ENCODE measurements at regions not wholly inside any gene's neighbourhood (a gene's known extent, or its start where the extent isn't known, plus 50 kb on each side); places are given as distances from the start of the nearest gene placed in this dataset.

DNA sequence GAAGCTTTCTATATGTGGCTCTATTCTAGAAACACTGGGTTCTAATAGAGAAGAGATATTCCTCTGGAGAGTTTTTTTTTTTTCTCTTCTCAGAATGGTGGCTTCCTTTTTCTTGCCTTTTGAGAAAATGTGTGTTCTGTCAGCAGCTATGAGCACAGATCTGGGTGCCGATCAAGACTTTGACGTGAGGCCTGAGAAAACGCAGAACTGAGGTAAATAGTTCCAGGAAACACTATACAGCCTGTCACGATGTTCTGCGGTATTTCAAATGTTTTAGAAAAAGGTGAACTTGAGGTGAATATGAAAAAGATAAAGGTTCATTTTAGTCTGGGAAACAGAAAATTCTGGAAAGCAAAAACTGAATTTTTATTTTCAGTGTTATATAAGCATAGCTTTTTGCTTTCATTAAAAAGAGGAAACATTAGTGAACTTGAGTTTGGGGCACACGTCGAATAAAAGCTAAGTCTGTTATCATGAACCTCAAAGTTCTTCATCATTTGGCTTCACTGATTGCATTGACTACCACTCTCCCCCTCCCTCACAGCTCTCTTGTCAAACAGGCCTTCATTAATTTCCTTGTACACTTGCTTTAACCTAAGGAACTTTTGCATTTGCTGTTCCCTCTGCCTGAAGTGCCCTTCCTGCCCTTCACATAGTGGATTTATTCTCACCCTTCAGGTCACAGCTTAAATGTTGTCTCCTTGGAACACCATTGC, 265.1 kb downstream of the NFKBIZ start:
- H3K27ac ChIP-seq: peak overlapping the region in 3 of 10 donors; percentile 1 to 25 (median 6)
- H3K36me3 ChIP-seq: no peaks in the 10 kb centered on the region
- ATAC-seq: peak in 4 of 8 donors; percentile 25 to 58 (median 27)
- TF ChIP-seq, protein P1, sequence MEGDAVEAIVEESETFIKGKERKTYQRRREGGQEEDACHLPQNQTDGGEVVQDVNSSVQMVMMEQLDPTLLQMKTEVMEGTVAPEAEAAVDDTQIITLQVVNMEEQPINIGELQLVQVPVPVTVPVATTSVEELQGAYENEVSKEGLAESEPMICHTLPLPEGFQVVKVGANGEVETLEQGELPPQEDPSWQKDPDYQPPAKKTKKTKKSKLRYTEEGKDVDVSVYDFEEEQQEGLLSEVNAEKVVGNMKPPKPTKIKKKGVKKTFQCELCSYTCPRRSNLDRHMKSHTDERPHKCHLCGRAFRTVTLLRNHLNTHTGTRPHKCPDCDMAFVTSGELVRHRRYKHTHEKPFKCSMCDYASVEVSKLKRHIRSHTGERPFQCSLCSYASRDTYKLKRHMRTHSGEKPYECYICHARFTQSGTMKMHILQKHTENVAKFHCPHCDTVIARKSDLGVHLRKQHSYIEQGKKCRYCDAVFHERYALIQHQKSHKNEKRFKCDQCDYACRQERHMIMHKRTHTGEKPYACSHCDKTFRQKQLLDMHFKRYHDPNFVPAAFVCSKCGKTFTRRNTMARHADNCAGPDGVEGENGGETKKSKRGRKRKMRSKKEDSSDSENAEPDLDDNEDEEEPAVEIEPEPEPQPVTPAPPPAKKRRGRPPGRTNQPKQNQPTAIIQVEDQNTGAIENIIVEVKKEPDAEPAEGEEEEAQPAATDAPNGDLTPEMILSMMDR (IDR thresholded peaks at IDR 0.05): no peak
- intact Hi-C loops (cut with DNase I): no loop called here
- H3K4me3 ChIP-seq: no peak overlapping the region
- 63 to 74% methylated on average over 7 of the region's 7 CpGs for WGBS, 2 donors
- no peaks in the 10 kb centered on the region for H3K27me3 ChIP-seq
- H3K9me3 ChIP-seq: peaks cover 0 to 5% (median 0%) of the 10 kb centered on the region in 11 donors
- peaks cover 0 to 4% (median 0%) of the 10 kb centered on the region in 9 donors for H3K4me1 ChIP-seq
- no peak for DNase-seq

DNA sequence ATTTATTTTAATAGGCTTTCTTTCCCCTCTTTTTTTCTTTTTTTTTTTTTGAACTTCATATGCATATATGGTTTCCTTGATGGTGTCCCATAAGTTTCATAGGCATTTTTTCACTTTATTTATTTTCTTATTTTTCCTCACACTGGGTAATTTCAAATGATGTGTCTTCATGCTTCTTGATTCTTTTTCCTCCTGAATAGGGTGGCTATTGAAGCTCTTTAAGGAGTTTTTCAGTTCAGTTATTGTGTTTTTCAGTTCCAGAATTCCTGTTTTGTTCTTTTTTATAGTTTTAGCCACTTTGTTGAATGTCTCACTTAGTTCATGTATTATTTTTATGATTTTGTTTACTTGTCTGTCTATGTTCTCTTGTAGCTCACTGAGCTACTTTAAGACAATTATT, 273.2 kb downstream of the NFKBIZ start:
- TF ChIP-seq, protein P1 (IDR thresholded peaks at IDR 0.05): no peak
- H3K27ac ChIP-seq: no peak overlapping the region
- DNase-seq (no peak), ATAC-seq (no peak)
- peaks cover 0 to 34% (median 18%) of the 10 kb centered on the region in 11 donors for H3K9me3 ChIP-seq
- peaks cover 0 to 13% (median 0%) of the 10 kb centered on the region in 9 donors for H3K4me1 ChIP-seq
- no peaks in the 10 kb centered on the region for H3K27me3 ChIP-seq
- no peak overlapping the region for H3K4me3 ChIP-seq
- intact Hi-C loops (cut with DNase I): loop anchor here in 1 of 10 donors (10.0 kb wide), 1 partner anchor 118 kb away; no protein-coding TSS in a partner anchor
- no peaks in the 10 kb centered on the region for H3K36me3 ChIP-seq

DNA sequence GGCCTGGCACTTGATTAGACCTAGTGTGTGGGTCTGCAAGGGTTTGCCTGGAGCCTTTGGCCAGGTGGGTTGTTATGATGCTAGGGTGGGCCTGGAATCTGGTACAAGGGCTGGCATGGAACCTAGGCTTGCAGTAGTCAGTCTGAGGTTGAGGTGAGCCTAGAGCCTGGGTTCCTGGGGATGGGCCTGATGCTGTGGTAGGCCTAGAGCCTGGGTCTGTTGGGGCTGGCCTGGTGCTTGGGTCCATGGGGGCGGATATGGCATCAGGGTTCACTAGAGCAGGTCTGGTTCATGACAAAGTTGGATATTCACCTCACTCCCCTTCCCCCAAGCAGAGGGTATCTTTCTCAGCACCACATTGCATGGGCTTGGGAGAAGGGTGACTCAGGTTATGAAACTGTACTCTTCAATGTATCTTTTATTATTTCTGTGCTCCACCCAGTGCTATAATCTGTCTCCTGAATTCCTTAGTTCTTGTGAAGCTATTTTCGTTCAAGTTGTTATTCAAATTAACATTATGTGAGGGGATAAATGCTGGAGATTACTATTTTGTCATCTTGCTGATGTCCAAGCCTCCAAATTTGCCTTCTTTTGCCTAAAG, 274.4 kb downstream of the NFKBIZ start:
- Histone ChIP-seq H3K27me3 (no peaks in the 10 kb centered on the region), H3K4me1 (peaks cover 0 to 13% (median 0%) of the 10 kb centered on the region in 9 donors), H3K9me3 (peaks cover 0 to 41% (median 18%) of the 10 kb centered on the region in 11 donors), H3K4me3 (no peak overlapping the region), H3K36me3 (no peaks in the 10 kb centered on the region), H3K27ac (peak overlapping the region in 2 of 10 donors; percentile 2 to 50)
- no peak for DNase-seq
- intact Hi-C loops (cut with DNase I): loop anchor here in 1 of 10 donors (10.0 kb wide), 1 partner anchor 119 kb away; no protein-coding TSS in a partner anchor
- TF ChIP-seq, protein P1 (IDR thresholded peaks at IDR 0.05): no peak
- 79 to 94% methylated on average over 2 of the region's 2 CpGs for WGBS, 2 donors
- peak in 1 of 8 donors; percentile 11 for ATAC-seq

DNA sequence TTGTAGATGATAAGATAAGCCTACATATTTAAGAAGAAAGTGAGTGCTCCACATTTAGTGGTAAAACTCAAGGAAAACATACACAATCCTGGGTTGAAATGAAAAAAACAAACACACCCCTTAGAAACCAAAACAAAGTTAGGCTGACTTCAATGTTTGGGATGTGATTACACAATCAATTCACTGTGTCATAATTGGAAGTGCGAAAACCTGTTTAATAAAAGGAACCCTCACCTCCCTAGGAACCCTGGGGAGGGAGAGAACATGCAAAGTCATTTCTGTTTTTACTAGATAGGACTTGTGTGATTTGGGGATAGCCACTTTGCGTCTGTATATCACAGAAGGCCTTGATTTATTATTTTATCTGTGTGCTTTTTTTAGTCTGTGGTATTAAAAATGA, 275.0 kb downstream of the NFKBIZ start:
- TF ChIP-seq, protein P1 (IDR thresholded peaks at IDR 0.05): no peak
- Histone ChIP-seq H3K4me3 (no peak overlapping the region), H3K4me1 (peaks cover 0 to 13% (median 0%) of the 10 kb centered on the region in 9 donors), H3K9me3 (peaks cover 0 to 38% (median 18%) of the 10 kb centered on the region in 11 donors), H3K27me3 (no peaks in the 10 kb centered on the region), H3K27ac (peak overlapping the region in 4 of 10 donors; percentile 8 to 50 (median 29)), H3K36me3 (no peaks in the 10 kb centered on the region)
- DNase-seq: no peak
- intact Hi-C loops (cut with DNase I): loop anchor here in 1 of 10 donors (10.0 kb wide), 1 partner anchor 119 kb away; no protein-coding TSS in a partner anchor
- ATAC-seq: peak in 1 of 8 donors; percentile 48
- 48 to 81% methylated on average over 2 of the region's 2 CpGs for WGBS, 2 donors
